NCI-H1092 treated with DMSO at 0.1 percent for 48 hours (cell line): ENCODE measurements at regions not wholly inside any gene's neighbourhood (a gene's known extent, or its start where the extent isn't known, plus 50 kb on each side); places are given as distances from the start of the nearest gene placed in this dataset.

Experiments used
- DNase-seq: peaks from one replicate; lab custom pipeline; 2025; lab: John Stamatoyannopoulos, UW

DNA sequence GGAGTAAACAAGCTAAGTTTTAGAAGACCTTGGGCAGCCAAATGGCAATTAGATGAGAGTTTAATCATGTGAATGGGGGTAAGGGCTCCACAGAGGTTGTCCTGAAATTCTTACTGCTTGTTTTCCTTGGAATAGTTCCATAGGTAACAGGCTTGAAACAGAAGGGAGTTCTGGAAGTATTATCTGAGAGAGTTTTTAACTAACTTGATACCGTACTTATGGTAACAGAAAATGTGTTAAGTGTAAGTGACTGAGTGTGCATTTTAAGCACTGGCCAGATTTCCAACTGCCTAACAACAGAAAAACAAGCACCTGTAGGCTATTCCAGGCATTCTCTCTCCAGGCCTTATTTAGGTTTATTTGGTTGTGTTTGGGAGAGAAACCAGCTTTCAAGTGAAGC is 414.6 kb upstream of the PDE3A start:
- no peak for DNase-seq

- DNase-seq: no peak
Observed at GRCh38 chr12:19954163-19954562, 414.2 kb upstream of the PDE3A start.

DNA sequence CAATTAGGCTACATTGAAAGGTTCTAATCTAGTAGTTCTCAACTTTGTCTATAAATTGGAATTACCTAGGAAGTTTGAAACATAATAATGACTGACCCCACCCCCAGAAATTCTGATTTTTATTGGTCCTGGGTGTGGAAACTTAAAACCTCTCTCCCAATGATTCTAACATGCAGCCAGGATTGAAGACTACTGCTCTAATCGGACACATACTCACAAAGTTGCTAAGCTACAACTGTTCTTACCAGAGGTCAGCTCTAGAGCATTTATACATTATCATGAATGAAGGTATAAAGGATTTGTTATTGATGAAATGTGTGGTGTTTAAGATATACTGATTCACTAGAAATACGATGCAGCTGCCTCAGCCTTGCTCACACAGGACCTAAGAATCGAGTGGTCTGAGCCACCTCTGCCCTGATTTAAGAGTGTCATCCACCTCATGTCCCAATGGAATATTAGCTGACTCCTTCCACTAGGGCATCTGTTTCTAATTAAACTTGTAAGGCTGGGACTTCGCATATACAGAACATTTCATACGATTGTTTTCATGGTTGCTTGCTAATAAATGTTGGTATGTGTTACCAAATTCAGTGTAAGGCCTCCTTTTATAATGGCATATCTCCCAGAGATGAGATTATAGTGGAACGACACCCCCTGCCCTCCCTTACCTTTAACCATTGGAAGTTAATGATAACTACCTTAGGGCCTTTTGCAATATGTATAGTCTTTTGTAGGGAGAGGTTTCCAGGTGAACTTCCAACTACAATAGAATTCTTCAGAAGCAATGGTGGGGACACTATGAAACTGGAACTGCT is 410.8 kb upstream of the PDE3A start:
- no peak for DNase-seq

DNA sequence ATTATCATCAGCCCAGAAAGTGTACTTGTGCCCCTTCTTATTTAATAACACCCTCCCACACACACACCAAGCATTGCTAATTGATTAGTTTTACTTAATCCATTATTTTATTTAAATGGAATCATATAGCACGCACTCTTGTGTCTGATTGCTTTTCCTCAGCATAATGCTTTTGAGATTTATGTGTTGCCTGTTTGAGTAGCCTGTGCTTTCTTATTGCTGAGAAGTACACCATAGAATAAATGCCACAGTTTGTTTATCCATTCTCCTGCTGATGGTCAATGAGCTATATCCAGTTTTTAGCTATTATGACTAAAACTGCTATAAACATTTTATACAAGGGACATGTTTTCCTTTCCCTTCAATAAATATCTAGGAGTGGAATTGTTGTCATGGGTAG is 409.9 kb upstream of the PDE3A start:
- no peak for DNase-seq

- no peak for DNase-seq
Observed at GRCh38 chr12:19959353-19959752, 409.0 kb upstream of the PDE3A start.

- no peak for DNase-seq
Observed at GRCh38 chr12:19960527-19960926, 407.8 kb upstream of the PDE3A start.

GRCh38 chr12:19962192-19962591 is 406.1 kb upstream of the PDE3A start:
- no peak for DNase-seq

DNA sequence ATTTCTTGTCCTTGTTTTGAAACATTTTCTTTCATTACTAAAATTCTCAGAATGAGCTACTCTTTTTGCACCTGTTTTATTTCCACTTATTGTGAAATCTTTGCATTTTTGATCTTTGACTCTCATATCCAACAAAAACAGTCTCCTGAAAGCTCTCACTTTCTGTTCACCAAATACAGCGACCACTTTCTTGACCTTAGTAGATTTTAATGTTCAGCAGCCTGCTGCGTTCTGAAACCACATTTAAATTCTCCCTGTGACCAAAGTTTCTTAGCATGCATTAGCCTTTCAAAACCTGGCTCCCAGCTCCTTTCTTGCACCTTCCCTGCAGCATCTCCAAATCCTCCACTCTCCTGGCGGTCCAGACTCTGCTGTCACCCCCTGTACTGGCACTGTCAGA is 404.4 kb upstream of the PDE3A start:
- DNase-seq: no peak

- DNase-seq: no peak
Observed at GRCh38 chr12:19964549-19964948, 403.8 kb upstream of the PDE3A start.

GRCh38 chr12:19965196-19966038 is 402.9 kb upstream of the PDE3A start:
- DNase-seq: no peak

DNA sequence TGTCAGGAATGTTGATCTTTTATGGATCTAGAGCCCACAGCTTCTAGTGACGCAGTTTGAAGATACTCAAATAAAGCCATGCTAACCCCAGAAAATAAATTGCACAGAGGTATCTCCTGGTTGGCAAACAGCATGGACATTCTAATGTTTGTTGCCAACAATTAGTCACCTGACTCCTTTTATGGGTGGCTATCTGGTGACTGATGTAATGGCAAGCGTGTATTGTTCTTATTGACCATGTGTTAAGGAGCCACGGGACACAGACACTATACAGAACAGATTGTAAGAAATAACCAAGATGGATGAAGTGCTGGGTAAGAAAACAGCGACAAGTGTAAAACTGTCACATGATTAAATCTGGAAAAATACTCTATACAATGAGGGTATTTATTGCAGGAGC is 401.3 kb upstream of the PDE3A start:
- DNase-seq: no peak

DNA sequence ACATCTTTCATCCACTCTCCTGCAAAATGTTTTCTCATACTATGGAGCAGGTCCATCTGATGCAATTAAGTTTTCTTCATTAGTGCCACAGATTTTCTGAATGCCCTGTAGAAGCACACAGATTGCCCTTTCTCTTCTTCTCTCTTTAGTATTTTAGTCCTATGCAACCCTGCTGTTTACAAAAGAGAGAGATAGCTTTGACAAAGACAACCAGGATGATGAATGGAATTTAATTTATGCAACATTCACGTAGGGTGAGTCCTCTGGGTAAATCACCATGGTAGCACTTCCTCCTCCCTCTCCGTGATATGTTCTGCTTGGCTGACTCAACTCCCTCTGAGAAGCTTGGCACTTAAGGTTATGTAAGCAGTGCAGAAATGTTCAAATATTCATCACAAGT is 400.9 kb upstream of the PDE3A start:
- peak; percentile 34 for DNase-seq

DNA sequence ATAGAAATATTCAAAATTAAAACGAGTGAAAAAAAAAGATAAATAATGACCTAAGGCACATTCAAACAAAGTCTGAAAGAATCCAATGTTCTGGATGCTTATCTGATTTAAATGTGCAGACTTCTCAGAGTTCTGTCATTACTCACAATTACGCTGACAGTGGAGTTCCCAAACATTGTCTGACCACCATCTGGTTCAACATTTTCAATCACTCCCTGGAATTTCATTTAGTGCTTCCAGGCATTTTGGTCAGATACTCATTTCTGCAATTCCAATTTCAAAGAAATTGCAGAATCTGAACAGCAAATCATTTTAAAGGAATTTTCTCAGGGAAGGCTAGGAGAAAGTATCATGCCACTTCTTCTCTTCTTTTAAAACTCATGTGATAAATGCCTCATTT is 398.2 kb upstream of the PDE3A start:
- DNase-seq: no peak

GRCh38 chr12:19970821-19971220 is 397.5 kb upstream of the PDE3A start:
- DNase-seq: no peak

- no peak for DNase-seq
Observed at GRCh38 chr12:19971361-19972280, 396.7 kb upstream of the PDE3A start.

DNA sequence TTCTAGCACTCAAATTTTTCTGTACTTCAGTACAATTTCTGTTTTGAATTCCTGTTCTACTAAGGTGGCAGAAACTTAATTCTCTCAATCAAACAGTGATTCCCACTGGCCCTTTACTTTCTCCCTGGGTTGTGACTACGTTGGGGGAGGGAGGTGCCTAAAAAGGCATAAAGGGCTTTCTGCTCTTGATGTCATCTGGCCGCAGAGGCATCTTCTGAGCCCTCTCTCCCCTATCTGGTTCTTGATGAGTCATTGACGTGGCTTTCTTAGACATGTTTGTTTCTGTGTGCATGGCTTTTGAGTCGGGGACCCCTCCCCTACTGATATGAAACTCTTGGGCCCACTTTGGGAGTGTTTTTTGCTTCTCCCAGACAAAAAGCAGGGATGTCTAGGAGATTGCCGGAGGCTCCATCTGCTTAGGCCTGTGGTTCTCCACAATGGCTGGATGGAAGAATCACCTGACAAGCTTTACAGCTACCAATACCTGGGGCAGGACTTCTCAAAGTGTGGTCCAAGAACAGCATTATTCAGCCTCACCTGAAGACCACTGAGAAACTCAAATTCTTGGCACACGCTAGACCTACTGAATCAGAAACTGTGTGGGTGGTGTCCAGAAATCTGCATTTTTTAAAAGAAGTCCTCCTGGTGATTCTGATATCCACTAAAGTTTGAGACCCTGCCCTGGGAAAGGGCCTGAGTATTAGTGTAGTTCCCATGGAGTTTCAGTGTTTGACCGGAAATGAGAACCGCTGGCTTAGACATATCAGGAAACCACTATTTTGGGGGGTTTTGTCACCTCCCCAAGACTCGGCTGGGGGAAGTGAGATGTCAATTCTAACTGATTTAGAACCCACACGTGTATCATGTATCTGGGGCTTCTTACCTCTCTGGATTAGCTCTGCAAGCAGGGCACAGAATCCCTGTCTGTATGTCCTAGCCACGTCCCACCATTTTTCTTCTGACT is 395.7 kb upstream of the PDE3A start:
- DNase-seq: no peak

GRCh38 chr12:19978193-19978592 is 390.1 kb upstream of the PDE3A start:
- no peak for DNase-seq

DNA sequence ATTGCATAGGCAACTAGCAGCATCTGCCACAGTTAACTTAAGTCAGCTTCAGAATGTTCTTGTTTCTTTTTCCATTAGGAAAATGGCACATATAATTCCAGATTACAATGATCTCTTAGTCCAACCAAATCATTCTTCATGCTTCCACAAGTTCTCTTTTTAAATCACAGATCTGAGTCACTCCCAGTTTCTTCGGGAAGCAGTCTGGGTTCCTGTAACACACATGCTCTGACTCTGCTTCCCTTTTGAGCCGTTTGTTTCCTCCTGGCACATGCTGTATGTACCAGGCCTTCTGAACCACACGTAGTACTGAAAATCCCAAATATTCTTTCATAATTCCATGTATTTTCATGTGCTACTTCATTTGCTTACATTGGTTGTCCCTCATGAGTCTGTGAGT is 388.8 kb upstream of the PDE3A start:
- DNase-seq: no peak

DNA sequence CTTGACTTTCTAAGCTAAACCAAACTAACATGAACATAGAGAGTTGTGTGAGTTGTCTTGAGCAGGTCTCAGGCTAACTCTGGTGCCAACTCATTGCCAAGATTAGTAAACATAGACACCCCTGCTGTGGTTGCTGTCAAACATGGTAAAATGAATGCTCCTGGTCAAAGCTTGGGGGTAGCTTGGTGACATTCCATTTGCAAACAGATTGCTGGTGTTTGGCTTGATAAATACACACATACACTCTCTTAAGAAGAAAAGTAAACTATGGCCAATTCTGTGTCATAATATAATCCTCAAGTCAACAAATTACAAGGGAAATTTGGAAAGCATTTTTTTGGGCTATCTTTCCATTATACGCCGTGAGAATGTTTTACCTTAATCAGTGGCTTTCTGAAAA is 386.4 kb upstream of the PDE3A start:
- DNase-seq: no peak

GRCh38 chr12:19988001-19988400 is 380.3 kb upstream of the PDE3A start:
- DNase-seq: no peak

- no peak for DNase-seq
Observed at GRCh38 chr12:19988459-19988873, 379.9 kb upstream of the PDE3A start.
